ENCODE measurements at regions not wholly inside any gene's neighbourhood (a gene's known extent, or its start where the extent isn't known, plus 50 kb on each side); places are given as distances from the start of the nearest gene placed in this dataset.

- TF ChIP-seq CTCF (IDR thresholded peaks at IDR 0.05) (no peak), POLR2A (IDR thresholded peaks at IDR 0.05) (no peak), POLR2AphosphoS5 (IDR thresholded peaks at IDR 0.05) (no peak), EP300 (IDR thresholded peaks at IDR 0.05) (no peak)
These were observed 186.9 kb upstream of the HS3ST1 start for GRCh38 chr4:11615601-11616000.
